ENCODE measurements at regions not wholly inside any gene's neighbourhood (a gene's known extent, or its start where the extent isn't known, plus 50 kb on each side); places are given as distances from the start of the nearest gene placed in this dataset.

DNA sequence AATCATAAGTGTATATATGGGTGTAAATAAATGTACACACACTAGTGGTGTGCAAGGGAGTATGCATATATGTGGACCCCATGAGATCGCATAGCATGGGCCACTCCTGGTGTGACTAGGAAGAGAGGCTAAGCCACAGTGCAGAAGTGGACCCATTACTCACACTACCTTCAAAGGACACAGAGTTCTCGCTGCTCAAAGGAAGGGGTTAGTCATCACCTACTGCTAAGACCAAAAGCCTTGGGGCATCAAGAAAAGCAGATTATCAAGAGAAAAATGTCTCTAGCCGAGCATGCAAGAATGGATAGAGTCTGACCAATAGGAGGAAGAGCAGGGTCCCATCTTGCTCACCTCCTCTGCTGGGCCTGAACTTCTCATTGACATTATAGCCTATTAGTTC, 195.5 kb downstream of the MAFB start:
- H3K27me3 ChIP-seq (ENCODE audit: control insufficient read depth, insufficient read depth, low read length) = no peaks in the 10 kb centered on the region
- intact Hi-C loops (cut with DNase I) = no loop called here
- no peaks in the 10 kb centered on the region for H3K9me3 ChIP-seq (ENCODE audit: control insufficient read depth in 2 of 3, insufficient read depth in 1 of 3, low read length in 3 of 3)
- no peaks in the 10 kb centered on the region for H3K4me1 ChIP-seq (ENCODE audit: control insufficient read depth in 2 of 3, insufficient read depth in 2 of 3, low read depth in 1 of 3, low read length in 3 of 3)
- TF ChIP-seq, protein P1, sequence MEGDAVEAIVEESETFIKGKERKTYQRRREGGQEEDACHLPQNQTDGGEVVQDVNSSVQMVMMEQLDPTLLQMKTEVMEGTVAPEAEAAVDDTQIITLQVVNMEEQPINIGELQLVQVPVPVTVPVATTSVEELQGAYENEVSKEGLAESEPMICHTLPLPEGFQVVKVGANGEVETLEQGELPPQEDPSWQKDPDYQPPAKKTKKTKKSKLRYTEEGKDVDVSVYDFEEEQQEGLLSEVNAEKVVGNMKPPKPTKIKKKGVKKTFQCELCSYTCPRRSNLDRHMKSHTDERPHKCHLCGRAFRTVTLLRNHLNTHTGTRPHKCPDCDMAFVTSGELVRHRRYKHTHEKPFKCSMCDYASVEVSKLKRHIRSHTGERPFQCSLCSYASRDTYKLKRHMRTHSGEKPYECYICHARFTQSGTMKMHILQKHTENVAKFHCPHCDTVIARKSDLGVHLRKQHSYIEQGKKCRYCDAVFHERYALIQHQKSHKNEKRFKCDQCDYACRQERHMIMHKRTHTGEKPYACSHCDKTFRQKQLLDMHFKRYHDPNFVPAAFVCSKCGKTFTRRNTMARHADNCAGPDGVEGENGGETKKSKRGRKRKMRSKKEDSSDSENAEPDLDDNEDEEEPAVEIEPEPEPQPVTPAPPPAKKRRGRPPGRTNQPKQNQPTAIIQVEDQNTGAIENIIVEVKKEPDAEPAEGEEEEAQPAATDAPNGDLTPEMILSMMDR (IDR thresholded peaks at IDR 0.05; ENCODE audit: borderline replicate concordance, extremely low read depth, insufficient read depth) = no peak
- no peak overlapping the region for H3K4me3 ChIP-seq (ENCODE audit: low read length in 3 of 3)
- H3K36me3 ChIP-seq (ENCODE audit: control insufficient read depth in 2 of 3, insufficient read depth in 3 of 3, low read length in 3 of 3) = no peaks in the 10 kb centered on the region
- no peak for DNase-seq
- no peak overlapping the region for H3K27ac ChIP-seq (ENCODE audit: low read depth in 2 of 2, low read length in 2 of 2)
- FAIRE-seq = no peak
- no peak overlapping the region for H3K9ac ChIP-seq (ENCODE audit: low read length in 3 of 3)

DNA sequence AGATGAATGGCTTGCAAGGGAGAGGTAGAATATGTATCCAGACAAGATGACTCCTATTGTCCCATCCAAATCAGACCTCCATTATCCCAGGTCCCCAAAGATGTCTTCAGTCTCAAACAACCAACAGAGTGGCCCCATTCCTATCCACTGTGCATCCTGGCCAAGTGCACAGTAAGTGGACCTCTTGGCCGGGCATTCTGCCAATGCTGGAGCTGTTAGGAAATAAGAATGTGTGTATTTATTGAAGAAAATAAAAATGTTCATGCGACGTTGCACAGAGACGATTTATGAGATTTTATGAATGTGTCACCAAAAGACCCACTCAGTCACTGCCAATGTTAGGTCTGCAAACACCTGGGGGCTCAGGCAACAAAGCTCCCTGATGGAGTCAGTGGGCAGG, 196.0 kb downstream of the MAFB start:
- Histone ChIP-seq H3K4me1 (ENCODE audit: control insufficient read depth in 2 of 3, insufficient read depth in 2 of 3, low read depth in 1 of 3, low read length in 3 of 3) (no peaks in the 10 kb centered on the region), H3K4me3 (ENCODE audit: low read length in 3 of 3) (no peak overlapping the region), H3K9ac (ENCODE audit: low read length in 3 of 3) (no peak overlapping the region), H3K9me3 (ENCODE audit: control insufficient read depth in 2 of 3, insufficient read depth in 1 of 3, low read length in 3 of 3) (no peaks in the 10 kb centered on the region), H3K27ac (ENCODE audit: low read depth in 2 of 2, low read length in 2 of 2) (no peak overlapping the region), H3K36me3 (ENCODE audit: control insufficient read depth in 2 of 3, insufficient read depth in 3 of 3, low read length in 3 of 3) (no peaks in the 10 kb centered on the region), H3K27me3 (ENCODE audit: control insufficient read depth, insufficient read depth, low read length) (no peaks in the 10 kb centered on the region)
- TF ChIP-seq, protein P1 (IDR thresholded peaks at IDR 0.05; ENCODE audit: borderline replicate concordance, extremely low read depth, insufficient read depth) = no peak
- FAIRE-seq (no peak), DNase-seq (peak in 4 of 5 donors; percentile 42 to 88 (median 74))
- intact Hi-C loops (cut with DNase I) = no loop called here

DNA sequence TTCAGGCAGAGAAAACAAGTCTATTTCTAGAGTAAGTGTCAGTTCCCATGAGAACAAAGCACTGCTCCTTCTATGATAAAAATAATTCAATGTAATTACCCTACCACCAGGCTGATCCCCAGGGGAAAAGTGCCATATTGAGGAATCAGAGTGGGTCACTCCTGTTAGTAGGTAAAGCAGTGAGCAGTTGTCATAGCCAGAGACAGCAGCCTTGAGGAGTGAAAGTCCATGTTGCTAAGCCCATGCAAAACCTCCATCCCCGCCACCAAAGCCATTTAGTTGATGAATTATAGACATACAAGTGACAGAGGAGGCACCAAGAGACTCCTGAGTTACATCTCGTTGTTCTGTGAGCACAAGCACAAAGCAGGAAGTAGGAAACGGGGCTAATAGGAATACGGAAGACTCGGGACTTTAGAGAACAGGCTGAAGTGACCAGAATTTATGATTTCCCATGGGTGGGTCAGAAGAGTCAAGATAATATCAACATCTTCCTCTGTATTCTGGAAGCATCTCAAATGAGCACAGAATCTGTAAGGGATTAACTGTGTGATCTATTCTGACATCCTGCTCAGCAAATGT, 197.9 kb downstream of the MAFB start:
- DNase-seq = no peak
- Histone ChIP-seq H3K27me3 (ENCODE audit: control insufficient read depth, insufficient read depth, low read length) (no peaks in the 10 kb centered on the region), H3K9ac (ENCODE audit: low read length in 3 of 3) (no peak overlapping the region), H3K9me3 (ENCODE audit: control insufficient read depth in 2 of 3, insufficient read depth in 1 of 3, low read length in 3 of 3) (no peaks in the 10 kb centered on the region), H3K36me3 (ENCODE audit: control insufficient read depth in 2 of 3, insufficient read depth in 3 of 3, low read length in 3 of 3) (no peaks in the 10 kb centered on the region), H3K4me1 (ENCODE audit: control insufficient read depth in 2 of 3, insufficient read depth in 2 of 3, low read depth in 1 of 3, low read length in 3 of 3) (no peaks in the 10 kb centered on the region), H3K4me3 (ENCODE audit: low read length in 3 of 3) (no peak overlapping the region), H3K27ac (ENCODE audit: low read depth in 2 of 2, low read length in 2 of 2) (no peak overlapping the region)
- intact Hi-C loops (cut with DNase I) = no loop called here
- FAIRE-seq = no peak
- TF ChIP-seq, protein P1 (IDR thresholded peaks at IDR 0.05; ENCODE audit: borderline replicate concordance, extremely low read depth, insufficient read depth) = no peak

DNA sequence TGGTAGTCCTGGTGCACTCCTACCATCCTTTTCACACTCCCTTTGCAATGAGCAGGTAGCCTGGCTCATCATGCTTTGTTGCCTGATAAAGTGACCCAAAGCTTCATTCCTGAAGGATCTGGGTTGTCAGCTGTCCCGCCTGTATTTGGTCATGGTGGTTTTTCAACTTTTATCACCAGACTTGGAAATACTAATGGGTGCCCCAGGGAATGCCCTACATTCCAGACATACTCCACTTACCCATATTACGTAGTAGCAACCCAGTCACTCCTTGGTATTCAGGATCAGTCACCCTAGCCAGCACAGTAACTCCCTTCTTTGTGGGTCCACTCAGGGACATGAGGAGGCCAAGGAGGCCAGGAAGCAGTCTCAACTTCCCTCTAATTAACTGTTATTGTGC, 199.2 kb downstream of the MAFB start:
- FAIRE-seq = no peak
- intact Hi-C loops (cut with DNase I) = no loop called here

More for the DNA sequence above, 199.2 kb downstream of the MAFB start:
- Histone ChIP-seq H3K4me3 (ENCODE audit: low read length in 3 of 3) (no peak overlapping the region), H3K9ac (ENCODE audit: low read length in 3 of 3) (no peak overlapping the region), H3K27ac (ENCODE audit: low read depth in 2 of 2, low read length in 2 of 2) (no peak overlapping the region), H3K27me3 (ENCODE audit: control insufficient read depth, insufficient read depth, low read length) (no peaks in the 10 kb centered on the region), H3K4me1 (ENCODE audit: control insufficient read depth in 2 of 3, insufficient read depth in 2 of 3, low read depth in 1 of 3, low read length in 3 of 3) (no peaks in the 10 kb centered on the region), H3K9me3 (ENCODE audit: control insufficient read depth in 2 of 3, insufficient read depth in 1 of 3, low read length in 3 of 3) (no peaks in the 10 kb centered on the region), H3K36me3 (ENCODE audit: control insufficient read depth in 2 of 3, insufficient read depth in 3 of 3, low read length in 3 of 3) (no peaks in the 10 kb centered on the region)
- TF ChIP-seq, protein P1 (IDR thresholded peaks at IDR 0.05; ENCODE audit: borderline replicate concordance, extremely low read depth, insufficient read depth) = no peak
- DNase-seq = no peak

Measured in kidney (tissue), 13 donors.